HCEC 1CT (cell line): ENCODE measurements at regions not wholly inside any gene's neighbourhood (a gene's known extent, or its start where the extent isn't known, plus 50 kb on each side); places are given as distances from the start of the nearest gene placed in this dataset.
A peak's percentile ranks its signal among the peaks of the same experiment; 100 is the strongest.
"Not testable (repeated sequence)": the region's sequence is repeated elsewhere in the genome, so short reads cannot be mapped to it uniquely, and the experiment has no call there.

Experiments
- DNase-seq: peaks from one replicate; pipeline ENCODE4 v3.0.0-alpha.2; 2017

DNA sequence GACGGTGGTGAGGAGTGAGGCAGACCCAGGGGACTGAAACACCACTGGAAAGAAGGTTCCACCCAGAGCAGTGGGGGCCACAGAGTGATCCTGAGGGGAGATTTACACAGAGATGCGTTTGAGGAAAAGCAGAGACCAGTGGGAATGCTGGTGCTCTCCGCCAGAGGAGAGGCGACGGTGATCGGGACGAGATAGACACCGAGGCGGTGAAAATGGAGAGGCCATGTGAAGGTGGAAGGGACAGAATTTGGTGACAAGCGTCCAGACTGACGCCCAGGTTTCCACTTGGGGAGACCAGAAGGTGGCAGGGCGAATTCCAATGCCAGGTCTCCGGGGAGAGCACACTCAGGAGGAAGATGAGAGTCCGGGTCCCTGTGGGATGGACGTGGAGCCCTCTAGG is 374.8 kb downstream of the CNTNAP3B start:
- not testable (repeated sequence) for DNase-seq

DNA sequence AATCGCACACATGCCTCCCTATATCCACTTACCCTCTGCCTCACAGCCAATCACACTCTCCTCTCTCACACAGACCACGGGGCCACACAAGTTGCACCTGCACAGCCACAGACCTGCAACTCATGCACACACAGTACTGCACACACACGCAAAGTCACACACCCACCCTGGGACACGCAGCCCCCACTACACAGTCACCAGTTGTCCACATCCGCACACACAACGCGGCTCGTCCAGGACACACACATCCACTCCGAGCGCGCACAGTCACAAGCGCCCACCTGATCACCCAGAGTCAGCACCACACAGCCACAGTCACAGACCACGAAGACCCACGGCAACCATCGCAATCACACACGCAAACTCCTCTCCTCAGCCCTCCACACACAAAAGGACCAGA is 387.3 kb downstream of the CNTNAP3B start:
- DNase-seq: not testable (repeated sequence)

DNA sequence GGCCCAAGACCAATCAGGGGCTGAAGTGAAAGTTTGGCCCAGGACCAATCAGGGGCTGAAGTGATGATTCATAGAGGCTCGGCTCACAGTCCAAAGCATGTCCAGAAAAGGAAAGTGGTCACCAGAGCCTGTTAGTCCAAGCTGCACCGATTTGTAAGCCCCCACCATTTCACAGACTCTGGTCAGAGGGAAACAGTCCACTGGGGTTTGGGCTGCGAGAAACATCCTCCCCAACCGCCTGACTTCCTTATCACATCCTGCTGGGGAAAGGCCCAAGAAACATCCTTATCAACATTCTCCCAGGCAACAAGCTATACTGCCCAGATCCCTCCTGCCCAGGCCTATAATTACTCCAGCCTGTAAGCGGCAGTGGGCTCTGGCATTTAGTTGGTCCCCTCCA is 388.1 kb downstream of the CNTNAP3B start:
- not testable (repeated sequence) for DNase-seq

DNA sequence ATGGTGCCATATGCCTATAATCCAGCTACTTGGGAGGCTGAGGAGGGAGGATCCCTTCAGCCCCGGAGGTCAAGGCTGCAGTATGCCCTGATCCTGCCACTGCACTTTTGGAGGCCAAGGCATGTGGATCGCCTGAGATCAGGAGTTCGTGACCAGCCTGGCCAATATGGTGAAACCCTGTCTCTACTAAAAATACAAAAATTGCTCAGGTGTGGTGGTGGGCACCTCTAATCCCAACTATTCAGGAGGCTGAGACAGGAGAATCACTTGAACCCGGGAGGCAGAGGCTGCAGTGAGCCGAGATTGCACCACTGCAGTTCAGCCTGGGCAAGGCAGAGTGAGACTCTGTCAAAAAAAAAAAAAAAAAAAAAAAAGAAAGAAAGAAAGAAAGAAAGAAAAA is 390.5 kb downstream of the CNTNAP3B start:
- not testable (repeated sequence) for DNase-seq

DNA sequence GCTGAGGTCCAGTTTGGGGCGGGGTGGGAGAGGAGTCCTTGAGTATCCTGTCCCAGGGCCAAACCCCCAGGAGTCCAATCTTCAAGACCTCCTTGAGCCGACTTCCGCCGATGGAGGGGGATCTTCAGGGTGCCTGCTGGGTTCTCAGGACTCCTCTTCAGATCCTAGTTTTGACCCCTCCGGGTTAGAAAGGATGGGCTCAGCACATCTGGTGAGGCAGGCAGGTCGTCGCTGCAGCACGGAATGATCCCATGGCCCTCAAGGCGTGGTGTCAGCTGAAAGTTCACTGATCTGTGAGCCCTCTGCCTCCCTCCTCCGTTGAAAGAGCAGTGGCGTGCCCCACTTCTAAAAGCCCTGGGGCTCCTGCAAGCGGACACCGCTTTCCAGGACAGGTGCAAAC is 430.0 kb downstream of the CNTNAP3B start:
- not testable (repeated sequence) for DNase-seq

DNA sequence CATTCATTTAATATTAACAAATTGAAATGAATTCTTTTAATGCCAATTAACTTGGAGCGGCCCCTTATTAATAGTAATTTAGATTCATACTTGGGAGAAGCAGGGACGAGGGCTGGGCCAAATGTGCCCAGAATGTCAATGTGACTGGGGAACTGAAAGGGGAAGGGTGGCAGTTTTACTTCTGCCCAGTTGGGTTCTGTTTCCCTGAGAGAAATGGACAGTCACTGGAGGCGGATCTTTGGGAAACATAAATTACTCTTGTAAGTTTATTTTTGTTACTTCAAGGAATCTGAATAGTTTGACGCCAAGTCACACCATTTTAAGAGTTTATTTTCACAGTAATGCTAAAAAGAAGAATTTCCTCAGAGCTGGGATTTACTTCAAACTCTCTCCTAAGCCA is 432.1 kb downstream of the CNTNAP3B start:
- not testable (repeated sequence) for DNase-seq

DNA sequence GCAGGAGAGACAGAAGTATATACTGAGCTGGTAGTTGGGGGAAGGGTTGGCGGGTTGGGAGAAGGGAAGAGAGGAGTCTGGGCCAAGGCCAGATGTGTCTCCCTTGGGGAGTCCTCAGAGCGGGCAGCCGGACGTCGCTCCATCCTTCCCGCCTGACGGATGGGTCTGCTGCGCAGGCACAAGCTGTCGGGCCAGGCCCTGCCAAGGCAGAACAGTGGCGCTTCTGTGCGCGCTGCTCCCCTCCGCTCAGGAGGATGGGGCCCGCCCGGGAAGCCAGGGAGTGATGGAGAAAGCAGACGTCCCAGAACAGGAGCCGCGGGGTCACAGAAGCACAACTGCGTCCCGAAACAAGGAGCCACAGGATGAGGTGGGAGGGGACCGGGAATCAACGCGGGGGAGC is 449.9 kb downstream of the CNTNAP3B start:
- not testable (repeated sequence) for DNase-seq

DNA sequence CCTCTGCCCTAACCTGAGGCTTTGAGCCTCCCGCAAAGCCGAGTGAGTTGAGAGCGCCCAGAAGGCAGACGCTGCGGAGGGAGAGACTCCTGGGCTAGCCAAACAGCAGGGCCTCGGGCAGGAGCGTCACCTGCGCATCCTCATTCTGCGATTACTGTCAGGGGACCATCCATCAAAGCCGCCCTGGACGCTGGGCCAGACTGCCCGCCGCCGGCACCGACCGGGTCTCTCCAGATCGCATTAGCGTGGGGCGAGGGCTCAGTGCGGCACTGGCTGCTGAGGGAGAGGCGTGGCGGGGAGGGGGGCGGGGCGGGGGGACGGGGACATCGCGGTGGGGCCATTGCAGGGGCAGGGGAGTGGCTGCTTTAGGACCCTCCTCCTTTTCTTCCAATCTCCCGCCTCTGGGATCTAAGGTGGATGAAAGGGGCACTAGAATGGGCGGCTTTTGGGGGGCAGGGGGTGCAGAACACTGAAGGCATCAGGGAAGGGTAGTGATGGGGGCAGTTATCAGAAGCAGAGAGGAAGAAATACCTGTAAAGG is 465.7 kb downstream of the CNTNAP3B start:
- not testable (repeated sequence) for DNase-seq

DNA sequence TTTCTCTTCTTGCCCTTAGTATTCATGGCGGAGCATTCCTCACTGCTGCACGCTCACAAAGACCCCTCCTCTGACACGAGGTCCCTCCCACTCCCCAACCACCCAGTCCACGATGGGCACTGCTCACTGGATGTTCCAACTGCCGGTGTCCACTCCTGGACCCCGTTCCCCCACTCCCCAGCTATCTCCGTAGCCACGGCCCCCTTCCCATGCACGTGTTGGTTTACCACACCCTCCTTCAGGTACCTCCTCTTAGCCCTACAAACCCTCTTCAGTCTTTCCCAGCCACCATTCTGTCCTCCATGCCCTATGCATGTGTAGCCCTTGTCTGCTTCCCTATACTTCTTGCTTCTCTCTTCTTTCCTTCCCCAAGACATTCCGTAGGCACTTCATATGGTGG is 469.6 kb upstream of the ZNG1F start:
- DNase-seq: not testable (repeated sequence)

DNA sequence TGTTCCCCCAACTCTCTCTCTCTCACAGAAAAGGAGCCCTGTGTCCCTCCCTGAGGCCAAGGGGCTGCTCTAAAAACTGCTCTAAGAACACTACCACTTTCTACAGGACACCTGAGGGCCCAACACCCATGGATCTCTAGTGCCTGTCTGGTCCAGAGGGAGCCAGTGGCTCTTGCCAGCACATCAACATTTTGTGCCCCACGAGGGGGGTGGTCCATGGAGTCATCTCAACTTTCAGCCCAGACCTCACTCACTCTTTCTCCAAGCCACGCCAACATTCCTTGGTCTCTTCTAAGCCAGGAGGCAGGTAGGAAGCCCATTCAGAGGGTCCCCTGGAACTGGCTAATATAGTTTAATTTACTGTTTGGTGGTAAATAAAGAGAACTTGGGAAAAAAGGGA is 469.0 kb upstream of the ZNG1F start:
- not testable (repeated sequence) for DNase-seq

DNA sequence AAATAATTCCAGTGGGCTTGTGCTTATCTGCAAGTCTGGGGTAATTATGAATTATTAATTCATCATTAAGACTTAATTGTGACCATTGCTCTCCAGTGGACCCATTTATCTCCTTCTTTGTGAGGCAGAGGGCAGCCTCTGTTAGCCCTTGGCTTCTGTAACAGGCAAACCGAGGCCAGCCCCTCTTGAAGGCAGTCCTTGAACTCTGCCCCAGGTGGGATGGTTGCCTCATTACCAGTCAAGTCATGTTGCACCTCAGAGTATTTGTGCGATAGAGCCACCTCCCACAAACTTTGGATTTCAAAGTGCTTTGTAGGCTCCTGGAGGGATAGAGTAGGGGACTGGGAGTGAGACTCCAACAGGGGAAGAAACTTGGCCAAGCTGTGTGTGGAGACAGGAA is 468.0 kb upstream of the ZNG1F start:
- not testable (repeated sequence) for DNase-seq

DNA sequence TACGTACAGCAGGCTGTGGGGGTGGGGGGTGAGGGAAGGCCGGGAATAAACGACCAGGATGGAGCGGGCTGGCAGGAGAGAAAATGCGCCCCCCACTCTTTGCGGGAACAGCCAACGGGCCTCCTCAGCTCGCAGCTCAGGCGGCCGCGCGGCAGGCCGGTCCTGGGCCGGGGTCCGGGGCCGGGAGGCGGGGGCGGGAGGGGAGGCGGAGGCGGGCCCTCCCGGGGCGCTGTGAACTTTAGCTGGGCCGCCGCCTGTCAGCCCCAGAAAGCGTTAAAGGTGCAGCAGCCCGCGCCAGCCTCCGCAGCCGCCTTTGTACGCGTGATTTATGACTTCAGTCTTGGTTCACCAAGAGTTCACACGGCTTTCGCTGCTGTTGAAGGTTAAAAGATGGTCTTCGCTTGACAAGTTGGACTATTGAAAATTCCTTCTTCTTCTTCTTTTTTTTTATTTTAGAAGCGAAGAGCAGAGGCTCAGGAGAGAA is 466.0 kb upstream of the ZNG1F start:
- DNase-seq: not testable (repeated sequence)

DNA sequence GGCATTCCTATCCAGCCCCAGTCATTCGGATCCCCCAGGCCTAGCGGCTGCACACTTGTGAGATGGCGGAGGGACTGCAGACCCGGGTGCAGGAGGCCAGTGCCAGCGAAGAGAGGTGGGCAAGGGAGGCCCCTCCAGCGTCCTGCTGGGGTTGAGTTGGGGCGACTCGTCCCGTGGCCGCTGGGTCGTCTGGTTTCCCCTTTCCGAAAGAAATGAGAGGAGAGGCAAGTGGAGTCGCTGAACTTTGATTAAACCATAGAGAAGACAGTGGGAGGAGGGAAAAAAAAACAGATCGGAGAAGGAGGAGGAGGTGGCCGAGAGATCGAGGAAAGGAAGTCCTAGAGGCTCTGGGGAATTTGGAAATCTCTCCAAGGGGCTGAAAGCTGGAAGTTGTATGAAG is 465.2 kb upstream of the ZNG1F start:
- not testable (repeated sequence) for DNase-seq

DNA sequence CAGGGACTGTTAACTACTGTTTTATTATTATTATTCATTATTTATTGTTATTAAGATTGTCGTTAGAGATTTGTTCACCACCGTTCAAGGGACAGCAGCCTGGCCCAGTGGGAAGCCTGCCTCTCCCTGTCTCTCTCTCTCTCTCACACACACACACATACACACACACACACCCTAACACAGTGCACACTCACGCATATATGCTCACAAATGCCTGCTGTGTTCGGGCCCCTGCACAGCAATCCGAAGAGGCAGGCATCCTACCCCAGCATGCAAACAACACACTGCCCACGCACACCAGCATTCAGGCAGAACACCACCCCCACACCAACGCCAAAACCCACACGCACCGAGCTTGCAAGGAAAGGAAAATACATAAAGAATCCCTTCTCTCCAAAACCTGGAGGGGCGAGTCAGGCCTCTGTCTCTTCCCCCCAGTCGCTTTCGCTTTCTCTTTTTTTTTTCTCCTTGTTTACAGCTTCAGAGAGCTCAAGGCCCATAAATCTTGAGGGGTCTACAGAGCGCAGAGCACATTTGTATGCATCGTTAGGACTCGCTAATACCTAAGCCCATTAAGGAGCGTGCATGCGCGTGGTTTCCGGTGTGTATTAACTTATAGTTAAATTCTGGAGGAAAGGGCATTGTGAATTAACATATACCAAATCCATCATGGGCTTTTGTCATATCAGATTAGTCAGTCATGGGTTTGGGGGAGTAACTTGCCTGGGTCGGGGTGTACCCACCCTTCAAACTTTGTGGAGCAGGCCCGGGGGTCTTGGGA is 464.6 kb upstream of the ZNG1F start:
- DNase-seq: peak; percentile 0

DNA sequence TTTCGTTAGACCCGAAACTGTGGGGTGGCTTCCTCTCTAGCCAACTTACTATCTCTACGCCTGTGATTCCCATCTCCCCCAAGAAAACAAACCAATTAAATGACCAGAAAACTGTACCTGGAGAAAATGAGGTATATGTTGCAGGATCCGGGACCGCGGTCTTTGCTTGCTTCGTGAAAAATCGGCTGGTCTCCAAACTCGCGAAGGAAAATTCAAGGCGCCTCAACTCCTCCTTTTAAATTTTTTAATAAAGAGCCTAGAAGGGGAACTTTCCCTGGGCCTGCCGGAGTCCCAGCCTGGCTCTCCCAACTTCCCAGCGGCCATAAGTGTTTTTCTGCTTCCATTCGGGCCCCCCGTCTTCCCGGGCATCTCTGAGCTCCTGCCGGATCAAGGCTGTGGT is 463.7 kb upstream of the ZNG1F start:
- not testable (repeated sequence) for DNase-seq

DNA sequence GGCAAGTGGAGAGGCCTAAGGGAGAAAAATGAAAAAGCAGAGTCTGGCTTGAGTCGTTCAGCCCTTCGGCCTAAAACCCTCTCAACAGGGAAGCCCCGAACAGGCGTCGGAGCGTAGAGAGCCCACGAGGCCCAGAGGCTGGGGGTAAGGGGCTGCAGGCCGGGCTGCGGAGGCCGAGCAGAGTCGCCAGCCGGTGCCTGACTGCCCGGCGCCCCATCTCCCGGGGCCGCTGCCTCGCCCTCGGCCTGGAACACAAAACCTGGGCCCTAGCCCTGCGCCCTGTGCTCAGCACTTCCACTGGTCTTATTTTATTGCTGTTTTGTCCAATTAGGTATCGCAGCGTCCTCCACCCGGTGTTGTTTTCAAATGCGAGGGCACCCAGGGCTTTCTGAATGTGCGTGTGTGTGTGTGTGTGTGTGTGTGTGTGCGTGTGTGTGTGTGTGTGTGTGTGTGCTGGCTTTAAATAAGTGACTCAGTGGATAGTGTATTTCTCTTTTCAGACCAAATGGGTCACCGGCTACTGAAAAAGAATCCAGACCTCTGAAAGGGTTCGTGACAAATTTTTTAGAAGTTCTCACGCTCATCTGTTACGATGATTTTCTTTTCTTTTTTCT is 463.1 kb upstream of the ZNG1F start:
- DNase-seq: not testable (repeated sequence)

DNA sequence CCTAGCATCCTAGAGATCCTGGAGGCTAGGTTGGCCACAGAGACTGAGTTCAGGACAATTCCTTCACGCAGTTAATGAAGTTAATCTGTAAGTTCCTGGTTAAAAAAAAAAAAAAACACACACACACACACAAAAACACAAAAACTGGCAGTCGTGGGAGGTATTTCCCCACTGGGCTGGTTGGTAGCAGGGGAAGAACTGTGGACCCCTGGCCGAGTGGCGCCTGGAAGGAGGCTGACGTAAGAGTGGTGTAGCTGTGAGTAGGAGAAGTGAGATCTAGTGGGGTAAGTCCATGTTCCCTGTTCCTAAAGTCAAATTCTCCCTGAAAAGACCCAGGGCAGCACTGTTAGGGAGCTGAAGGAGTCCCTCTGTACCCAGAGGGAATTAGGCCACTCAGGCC is 461.0 kb upstream of the ZNG1F start:
- not testable (repeated sequence) for DNase-seq

DNA sequence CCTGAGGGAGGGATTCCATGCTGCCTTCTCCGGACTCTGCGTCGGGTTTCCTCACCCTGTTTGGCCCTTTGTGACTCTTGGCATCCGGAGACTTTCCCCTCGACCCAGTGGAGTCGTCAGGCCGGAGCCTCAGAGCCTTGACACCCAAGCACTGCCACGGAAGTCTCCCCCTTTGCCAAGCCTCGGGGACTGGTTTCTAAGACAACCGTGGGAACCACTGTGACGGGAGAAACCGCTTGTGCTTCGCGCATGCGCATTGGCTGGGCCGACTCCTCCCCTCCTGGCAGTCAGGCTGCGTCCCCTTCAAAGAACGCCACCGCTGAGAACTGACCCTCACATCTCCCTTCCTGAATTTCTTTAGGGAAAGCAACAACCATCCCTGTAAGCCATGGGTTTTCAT is 459.4 kb upstream of the ZNG1F start:
- not testable (repeated sequence) for DNase-seq

DNA sequence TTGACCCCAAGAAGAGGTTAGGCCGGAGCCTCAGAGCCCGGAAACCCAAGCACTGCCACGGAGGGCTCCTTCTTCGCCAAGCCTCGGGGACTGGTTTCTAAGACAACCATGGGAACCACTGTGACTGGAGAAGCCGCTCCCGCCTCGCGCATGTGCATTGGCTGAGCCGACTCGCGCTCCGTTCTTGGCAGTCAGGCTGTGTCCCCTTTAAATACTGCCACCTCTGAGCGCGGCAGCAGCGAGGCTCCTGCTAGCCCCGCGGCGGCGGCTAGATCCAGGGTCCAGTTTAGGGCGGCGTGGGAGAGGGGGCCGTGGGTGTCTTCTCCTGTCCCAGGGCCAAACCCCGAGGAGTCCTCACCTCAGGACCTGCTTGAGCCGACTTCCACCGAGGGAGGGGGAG is 457.1 kb upstream of the ZNG1F start:
- not testable (repeated sequence) for DNase-seq

DNA sequence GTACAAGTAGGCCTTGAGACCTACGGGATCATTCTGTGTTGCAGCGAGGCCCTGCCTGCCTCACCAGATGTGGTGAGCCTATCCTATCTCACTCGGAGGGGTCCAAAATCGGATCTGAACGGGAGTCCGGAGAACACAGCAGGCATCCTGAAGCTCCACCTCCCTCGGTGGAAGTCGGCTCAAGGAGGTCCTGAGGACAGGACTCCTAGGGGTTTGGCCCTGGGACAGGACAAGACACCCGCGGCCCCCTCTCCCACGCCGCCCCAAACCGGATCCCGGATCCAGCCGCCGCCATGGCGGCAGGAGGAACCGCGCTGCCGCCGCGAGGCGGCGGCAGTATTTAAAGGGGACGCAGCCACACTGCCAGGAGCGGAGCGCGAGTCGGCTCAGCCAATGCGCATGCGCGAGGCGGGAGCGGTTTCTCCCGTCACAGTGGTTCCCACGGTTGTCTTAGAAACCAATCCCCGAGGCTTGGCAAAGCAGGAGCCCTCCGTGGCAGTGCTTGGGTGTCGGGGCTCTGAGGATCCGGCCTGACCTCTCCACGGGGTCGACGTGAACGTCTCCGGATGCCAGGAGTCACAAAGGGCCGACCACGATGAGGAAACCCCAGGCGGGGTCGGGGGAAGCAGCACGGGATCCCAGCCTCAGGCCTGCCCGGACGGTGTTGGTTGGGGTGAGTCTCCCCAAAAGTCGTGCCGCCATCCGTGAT is 454.6 kb upstream of the ZNG1F start:
- DNase-seq: peak; percentile 53

DNA sequence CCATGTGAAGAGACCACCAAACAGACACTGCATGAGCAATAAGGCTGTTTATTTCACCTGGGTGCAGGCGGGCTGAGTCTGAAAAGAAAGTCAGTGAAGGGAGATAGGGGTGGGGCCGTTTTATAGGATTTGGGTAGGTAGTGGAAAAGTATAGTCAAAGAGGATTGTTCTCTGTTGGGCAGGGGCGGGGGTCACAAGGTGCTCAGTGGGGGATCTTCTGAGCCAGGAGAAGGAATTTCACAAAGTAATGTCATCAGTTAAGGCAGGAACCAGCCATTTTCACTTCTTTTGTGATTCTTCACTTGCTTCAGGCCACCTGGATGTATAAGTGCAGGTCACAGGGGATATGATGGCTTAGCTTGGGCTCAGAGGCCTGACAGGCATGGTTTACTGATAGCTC is 444.6 kb upstream of the ZNG1F start:
- not testable (repeated sequence) for DNase-seq

DNA sequence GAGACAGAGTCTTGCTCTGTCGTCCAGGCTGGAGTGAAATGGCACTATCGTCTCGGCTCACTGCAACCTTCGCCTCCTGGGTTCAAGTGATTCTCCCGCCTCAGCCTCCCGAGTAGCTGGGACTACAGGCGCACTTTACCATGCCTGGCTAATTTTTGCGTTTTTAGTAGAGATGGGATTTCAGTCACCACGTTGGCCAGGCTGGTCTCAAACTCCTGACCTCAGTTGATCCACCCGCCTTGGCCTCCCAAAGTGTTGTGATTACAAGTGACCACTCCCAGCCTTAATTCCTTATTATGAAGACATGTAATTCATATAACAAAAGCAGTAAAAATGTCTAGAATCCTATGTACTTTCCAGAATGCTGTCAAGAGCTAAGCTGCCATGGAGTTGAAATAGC is 434.5 kb upstream of the ZNG1F start:
- not testable (repeated sequence) for DNase-seq

DNA sequence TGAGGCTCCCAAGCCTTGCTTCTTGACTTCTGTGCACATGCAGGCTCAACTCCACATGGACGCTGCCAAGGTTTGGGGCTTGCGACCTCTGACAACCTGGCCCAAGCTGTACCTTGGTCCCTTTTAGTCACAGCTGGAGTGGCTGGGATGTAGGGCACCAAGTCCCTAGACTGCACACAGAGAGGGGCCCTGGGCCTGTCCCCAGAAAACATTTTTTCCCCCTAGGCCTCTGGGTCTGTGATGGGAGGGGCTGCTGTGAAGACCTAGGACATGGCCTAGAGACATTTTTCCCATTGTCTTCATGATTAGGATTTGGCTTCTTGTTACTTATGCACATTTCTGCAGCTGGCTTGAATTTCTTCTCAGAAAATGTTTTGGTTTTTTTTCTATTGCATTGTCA is 430.1 kb upstream of the ZNG1F start:
- not testable (repeated sequence) for DNase-seq
